Hepatocyte (in vitro differentiated cells): ENCODE measurements at regions not wholly inside any gene's neighbourhood (a gene's known extent, or its start where the extent isn't known, plus 50 kb on each side); places are given as distances from the start of the nearest gene placed in this dataset.

Experiments used
- EZH2 ChIP-seq: fragments of 200-600 bp; sonication (generic); IDR thresholded peaks from 2 replicates; pipeline ENCODE4 v1.6.1; 2016; ENCODE audit warnings: antibody characterized with exemption, mild to moderate bottlenecking, borderline replicate concordance
- TF ChIP-seq, protein P1 (sequence below): fragments of 200-600 bp; sonication (generic); IDR thresholded peaks from 2 replicates; pipeline ENCODE4 v1.5.1; 2016; ENCODE audit warnings: antibody characterized with exemption, mild to moderate bottlenecking; ENCODE audit not compliant: poor library complexity

DNA sequence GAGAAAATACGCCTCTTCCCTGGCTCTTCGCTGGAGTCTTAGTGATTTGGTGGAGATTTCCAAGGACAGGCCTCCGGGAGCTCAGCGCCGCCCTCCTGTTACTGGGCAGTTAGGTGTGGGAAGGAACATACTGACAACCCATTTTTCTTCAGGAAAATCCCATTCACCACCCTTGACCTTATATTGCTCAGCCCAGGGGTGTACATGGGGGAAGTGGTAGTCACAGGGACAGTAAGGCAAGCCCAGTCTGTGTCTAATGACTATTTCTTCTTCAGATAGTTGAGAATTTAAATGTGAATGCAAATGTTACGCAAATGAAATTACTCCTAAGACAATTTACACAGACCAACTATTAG, 119.4 kb downstream of the UQCRFS1 start:
- TF ChIP-seq, protein P1, sequence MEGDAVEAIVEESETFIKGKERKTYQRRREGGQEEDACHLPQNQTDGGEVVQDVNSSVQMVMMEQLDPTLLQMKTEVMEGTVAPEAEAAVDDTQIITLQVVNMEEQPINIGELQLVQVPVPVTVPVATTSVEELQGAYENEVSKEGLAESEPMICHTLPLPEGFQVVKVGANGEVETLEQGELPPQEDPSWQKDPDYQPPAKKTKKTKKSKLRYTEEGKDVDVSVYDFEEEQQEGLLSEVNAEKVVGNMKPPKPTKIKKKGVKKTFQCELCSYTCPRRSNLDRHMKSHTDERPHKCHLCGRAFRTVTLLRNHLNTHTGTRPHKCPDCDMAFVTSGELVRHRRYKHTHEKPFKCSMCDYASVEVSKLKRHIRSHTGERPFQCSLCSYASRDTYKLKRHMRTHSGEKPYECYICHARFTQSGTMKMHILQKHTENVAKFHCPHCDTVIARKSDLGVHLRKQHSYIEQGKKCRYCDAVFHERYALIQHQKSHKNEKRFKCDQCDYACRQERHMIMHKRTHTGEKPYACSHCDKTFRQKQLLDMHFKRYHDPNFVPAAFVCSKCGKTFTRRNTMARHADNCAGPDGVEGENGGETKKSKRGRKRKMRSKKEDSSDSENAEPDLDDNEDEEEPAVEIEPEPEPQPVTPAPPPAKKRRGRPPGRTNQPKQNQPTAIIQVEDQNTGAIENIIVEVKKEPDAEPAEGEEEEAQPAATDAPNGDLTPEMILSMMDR = no peak
- no peak for TF ChIP-seq EZH2
